ENCODE measurements at regions not wholly inside any gene's neighbourhood (a gene's known extent, or its start where the extent isn't known, plus 50 kb on each side); places are given as distances from the start of the nearest gene placed in this dataset.
"Not testable (repeated sequence)": the region's sequence is repeated elsewhere in the genome, so short reads cannot be mapped to it uniquely, and the experiment has no call there.

DNA sequence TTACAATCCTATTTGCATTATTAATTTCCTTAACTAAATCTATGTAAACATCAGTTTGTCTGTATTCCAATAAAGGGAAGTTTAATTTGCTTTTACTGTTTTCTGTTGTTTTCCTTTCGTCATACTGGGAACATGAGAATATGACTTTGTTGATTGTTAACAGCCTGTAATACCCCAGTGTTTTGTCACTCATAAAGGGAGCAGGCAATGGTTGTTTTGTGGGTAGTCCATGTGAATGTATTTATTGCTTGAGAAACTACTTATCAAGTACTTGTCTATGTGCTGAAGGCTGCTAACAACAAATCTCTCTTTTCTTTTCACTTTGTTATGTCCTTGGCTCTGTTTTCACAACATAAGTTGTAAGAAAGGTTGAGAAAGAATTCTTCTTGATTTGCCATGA, 1070.2 kb upstream of the ACO1 start:
- Histone ChIP-seq H3K9me3 (ENCODE audit: control insufficient read depth in 3 of 3, low read length in 3 of 3) (no peaks in the 10 kb centered on the region), H3K36me3 (ENCODE audit: control insufficient read depth in 3 of 3, insufficient read depth in 3 of 3, low read length in 3 of 3) (no peaks in the 10 kb centered on the region), H3K27me3 (ENCODE audit: control insufficient read depth in 3 of 3, insufficient read depth in 3 of 3, low read length in 3 of 3) (no peaks in the 10 kb centered on the region), H3K4me1 (ENCODE audit: control insufficient read depth in 3 of 3, insufficient read depth in 3 of 3, low read length in 3 of 3) (no peaks in the 10 kb centered on the region), H3K4me3 (ENCODE audit: low read length in 3 of 3) (no peak overlapping the region), H3K27ac (ENCODE audit: low read depth, low read length) (no peak overlapping the region), H3K9ac (ENCODE audit: low read depth in 1 of 3, low read length in 3 of 3) (no peak overlapping the region)

DNA sequence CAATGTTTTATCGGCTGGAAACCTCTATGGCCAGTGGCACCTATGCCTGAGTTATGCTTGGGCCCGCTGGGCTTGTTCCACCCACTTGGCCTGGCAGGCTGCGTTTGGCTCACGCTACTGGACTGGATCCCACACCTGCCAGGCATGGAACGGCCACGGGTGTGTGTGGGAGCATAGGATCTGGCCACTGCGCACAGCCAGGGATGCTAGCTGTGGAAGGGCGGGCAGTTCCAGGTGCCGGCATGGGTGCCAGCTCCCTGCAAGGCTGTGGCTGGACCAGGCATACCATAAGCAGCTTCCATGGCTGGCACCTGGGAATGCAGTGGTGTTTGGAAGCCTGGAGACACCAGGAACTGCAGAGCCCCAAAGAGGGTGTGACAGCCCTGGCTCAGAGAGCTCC, 1063.9 kb upstream of the ACO1 start:
- Histone ChIP-seq H3K9me3 (ENCODE audit: control insufficient read depth in 3 of 3, low read length in 3 of 3) (no peaks in the 10 kb centered on the region), H3K9ac (ENCODE audit: low read depth in 1 of 3, low read length in 3 of 3) (no peak overlapping the region), H3K27me3 (ENCODE audit: control insufficient read depth in 3 of 3, insufficient read depth in 3 of 3, low read length in 3 of 3) (no peaks in the 10 kb centered on the region), H3K4me3 (ENCODE audit: low read length in 3 of 3) (no peak overlapping the region), H3K4me1 (ENCODE audit: control insufficient read depth in 3 of 3, insufficient read depth in 3 of 3, low read length in 3 of 3) (no peaks in the 10 kb centered on the region), H3K36me3 (ENCODE audit: control insufficient read depth in 3 of 3, insufficient read depth in 3 of 3, low read length in 3 of 3) (no peaks in the 10 kb centered on the region), H3K27ac (ENCODE audit: low read depth, low read length) (no peak overlapping the region)

DNA sequence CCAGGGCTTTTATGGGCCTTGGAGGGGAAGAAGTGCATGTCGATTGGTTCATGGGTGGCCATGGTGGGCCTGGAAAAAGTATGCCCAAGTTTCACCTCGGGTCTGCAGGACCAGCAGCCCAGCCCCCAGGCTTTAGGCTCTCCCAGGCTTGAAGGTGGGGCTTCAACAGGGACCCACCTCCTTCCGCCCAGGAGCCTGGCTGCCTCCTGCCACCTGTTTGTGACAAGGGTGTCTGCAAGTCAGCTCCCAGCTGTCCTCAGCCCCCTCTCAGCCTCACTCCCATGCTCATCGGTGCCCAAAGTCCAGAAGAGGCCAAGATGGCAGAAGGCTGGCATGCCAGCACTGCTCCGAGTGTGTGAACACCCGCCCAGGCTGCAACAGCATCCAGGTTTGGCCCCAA, 1063.2 kb upstream of the ACO1 start:
- Histone ChIP-seq H3K4me1 (ENCODE audit: control insufficient read depth in 3 of 3, insufficient read depth in 3 of 3, low read length in 3 of 3) (no peaks in the 10 kb centered on the region), H3K36me3 (ENCODE audit: control insufficient read depth in 3 of 3, insufficient read depth in 3 of 3, low read length in 3 of 3) (no peaks in the 10 kb centered on the region), H3K9ac (ENCODE audit: low read depth in 1 of 3, low read length in 3 of 3) (no peak overlapping the region), H3K4me3 (ENCODE audit: low read length in 3 of 3) (no peak overlapping the region), H3K27ac (ENCODE audit: low read depth, low read length) (no peak overlapping the region), H3K27me3 (ENCODE audit: control insufficient read depth in 3 of 3, insufficient read depth in 3 of 3, low read length in 3 of 3) (no peaks in the 10 kb centered on the region), H3K9me3 (ENCODE audit: control insufficient read depth in 3 of 3, low read length in 3 of 3) (no peaks in the 10 kb centered on the region)

DNA sequence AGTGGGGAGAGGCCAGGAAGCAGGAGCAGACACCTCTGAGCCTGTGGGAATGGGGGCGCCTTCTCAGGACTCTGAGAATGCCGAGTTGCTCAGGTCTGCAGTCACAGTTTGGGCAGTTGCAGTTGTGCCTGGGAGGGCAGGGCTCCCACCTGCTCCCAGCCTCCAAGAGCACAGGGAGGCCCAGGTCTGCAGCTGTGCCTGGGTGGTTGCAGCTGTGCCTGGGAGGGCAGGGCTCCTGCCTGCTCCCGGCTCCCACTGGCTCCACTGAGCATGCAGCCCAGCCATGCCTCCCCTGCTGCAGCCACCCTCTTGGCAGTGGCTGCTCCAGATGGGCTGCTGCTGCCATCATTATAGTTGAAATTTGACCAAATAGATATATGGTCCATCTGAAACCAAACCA, 1062.8 kb upstream of the ACO1 start:
- no peak overlapping the region for H3K4me3 ChIP-seq (ENCODE audit: low read length in 3 of 3)
- no peaks in the 10 kb centered on the region for H3K27me3 ChIP-seq (ENCODE audit: control insufficient read depth in 3 of 3, insufficient read depth in 3 of 3, low read length in 3 of 3)
- H3K9me3 ChIP-seq (ENCODE audit: control insufficient read depth in 3 of 3, low read length in 3 of 3), result no peaks in the 10 kb centered on the region
- H3K4me1 ChIP-seq (ENCODE audit: control insufficient read depth in 3 of 3, insufficient read depth in 3 of 3, low read length in 3 of 3), result no peaks in the 10 kb centered on the region
- H3K9ac ChIP-seq (ENCODE audit: low read depth in 1 of 3, low read length in 3 of 3), result no peak overlapping the region
- no peak overlapping the region for H3K27ac ChIP-seq (ENCODE audit: low read depth, low read length)
- no peaks in the 10 kb centered on the region for H3K36me3 ChIP-seq (ENCODE audit: control insufficient read depth in 3 of 3, insufficient read depth in 3 of 3, low read length in 3 of 3)

DNA sequence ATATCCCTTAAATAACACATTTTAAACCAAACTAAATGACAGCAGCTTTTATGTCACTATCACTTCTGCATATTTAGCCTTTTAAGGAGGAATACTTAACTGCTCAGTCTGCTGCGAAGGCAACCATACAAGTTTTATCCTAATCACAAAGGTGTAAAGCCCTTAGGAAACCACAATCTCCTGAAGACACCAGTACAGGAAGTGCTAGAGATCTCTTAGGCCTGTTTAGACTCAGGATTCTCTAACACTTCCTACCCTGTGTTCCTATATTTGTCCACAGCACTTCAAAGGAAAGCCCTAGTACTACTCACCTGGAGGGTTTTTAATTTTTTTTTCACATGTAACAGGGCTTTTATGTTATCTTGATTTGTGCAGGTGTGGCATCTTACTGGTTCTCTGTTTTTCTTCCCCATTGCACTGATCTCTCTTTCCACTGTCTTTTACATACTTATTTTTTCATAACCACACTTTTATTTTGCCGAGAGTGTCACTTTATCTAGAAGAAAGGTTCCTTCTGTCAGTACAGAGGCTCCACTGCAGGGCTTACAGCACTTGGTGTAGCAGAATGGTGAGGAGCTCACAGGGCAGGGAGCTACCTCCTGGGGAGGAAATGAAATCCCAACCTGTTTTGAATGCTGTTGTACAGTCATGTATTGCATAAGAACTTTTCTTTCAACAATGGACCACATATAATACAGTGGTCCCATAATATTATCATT, 1060.6 kb upstream of the ACO1 start:
- Histone ChIP-seq H3K27ac (ENCODE audit: low read depth, low read length) (no peak overlapping the region), H3K9ac (ENCODE audit: low read depth in 1 of 3, low read length in 3 of 3) (no peak overlapping the region), H3K4me1 (ENCODE audit: control insufficient read depth in 3 of 3, insufficient read depth in 3 of 3, low read length in 3 of 3) (no peaks in the 10 kb centered on the region), H3K27me3 (ENCODE audit: control insufficient read depth in 3 of 3, insufficient read depth in 3 of 3, low read length in 3 of 3) (no peaks in the 10 kb centered on the region), H3K9me3 (ENCODE audit: control insufficient read depth in 3 of 3, low read length in 3 of 3) (no peaks in the 10 kb centered on the region), H3K36me3 (ENCODE audit: control insufficient read depth in 3 of 3, insufficient read depth in 3 of 3, low read length in 3 of 3) (no peaks in the 10 kb centered on the region), H3K4me3 (ENCODE audit: low read length in 3 of 3) (no peak overlapping the region)

DNA sequence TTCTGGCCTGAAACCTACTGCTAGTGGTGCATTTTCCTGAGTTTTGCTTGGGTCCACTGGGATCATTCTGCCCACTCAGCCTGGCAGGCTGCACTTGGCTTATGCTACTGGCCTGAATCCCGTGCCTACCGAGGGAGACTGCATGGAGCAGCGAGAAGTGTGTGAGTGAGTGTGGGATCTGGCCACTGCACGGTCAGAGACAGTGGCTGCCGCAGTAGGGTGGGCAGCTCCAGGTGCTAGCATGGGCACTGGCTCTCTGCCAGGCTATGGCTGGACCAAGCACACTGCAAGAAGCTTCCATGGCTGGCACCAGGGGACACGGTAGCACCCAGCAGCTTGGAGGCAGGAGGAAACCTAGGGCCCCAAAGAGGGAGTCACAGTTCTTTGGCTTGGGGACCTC, 1058.7 kb upstream of the ACO1 start:
- H3K9me3 ChIP-seq (ENCODE audit: control insufficient read depth in 3 of 3, low read length in 3 of 3), result no peaks in the 10 kb centered on the region
- H3K27me3 ChIP-seq (ENCODE audit: control insufficient read depth in 3 of 3, insufficient read depth in 3 of 3, low read length in 3 of 3), result no peaks in the 10 kb centered on the region
- H3K4me3 ChIP-seq (ENCODE audit: low read length in 3 of 3), result no peak overlapping the region
- no peaks in the 10 kb centered on the region for H3K4me1 ChIP-seq (ENCODE audit: control insufficient read depth in 3 of 3, insufficient read depth in 3 of 3, low read length in 3 of 3)
- no peak overlapping the region for H3K27ac ChIP-seq (ENCODE audit: low read depth, low read length)
- H3K9ac ChIP-seq (ENCODE audit: low read depth in 1 of 3, low read length in 3 of 3), result no peak overlapping the region
- H3K36me3 ChIP-seq (ENCODE audit: control insufficient read depth in 3 of 3, insufficient read depth in 3 of 3, low read length in 3 of 3), result no peaks in the 10 kb centered on the region

DNA sequence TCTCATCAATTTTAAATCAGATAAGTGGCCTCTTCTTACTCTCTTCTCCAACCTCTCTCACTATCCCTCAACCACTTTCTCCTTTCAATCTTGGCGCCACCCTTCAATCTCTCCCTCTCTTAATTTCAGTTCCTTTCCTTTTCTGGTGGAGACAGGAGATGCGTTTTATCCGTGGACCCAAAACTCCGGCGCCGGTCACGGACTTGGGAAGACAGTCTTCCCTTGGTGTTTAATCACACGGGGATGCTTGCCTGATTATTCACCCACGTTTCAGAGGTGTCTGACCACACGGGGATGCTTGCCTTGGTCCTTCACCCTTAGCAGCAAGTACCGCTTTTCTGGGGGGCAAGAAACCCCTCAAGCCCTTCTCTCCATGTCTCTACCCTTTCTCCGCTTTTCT, 1057.6 kb upstream of the ACO1 start:
- not testable (repeated sequence) for H3K4me1 ChIP-seq (ENCODE audit: control insufficient read depth in 3 of 3, insufficient read depth in 3 of 3, low read length in 3 of 3); H3K4me3 ChIP-seq (ENCODE audit: low read length in 3 of 3); H3K9me3 ChIP-seq (ENCODE audit: control insufficient read depth in 3 of 3, low read length in 3 of 3); H3K27ac ChIP-seq (ENCODE audit: low read depth, low read length); H3K36me3 ChIP-seq (ENCODE audit: control insufficient read depth in 3 of 3, insufficient read depth in 3 of 3, low read length in 3 of 3); H3K27me3 ChIP-seq (ENCODE audit: control insufficient read depth in 3 of 3, insufficient read depth in 3 of 3, low read length in 3 of 3); H3K9ac ChIP-seq (ENCODE audit: low read depth in 1 of 3, low read length in 3 of 3)

DNA sequence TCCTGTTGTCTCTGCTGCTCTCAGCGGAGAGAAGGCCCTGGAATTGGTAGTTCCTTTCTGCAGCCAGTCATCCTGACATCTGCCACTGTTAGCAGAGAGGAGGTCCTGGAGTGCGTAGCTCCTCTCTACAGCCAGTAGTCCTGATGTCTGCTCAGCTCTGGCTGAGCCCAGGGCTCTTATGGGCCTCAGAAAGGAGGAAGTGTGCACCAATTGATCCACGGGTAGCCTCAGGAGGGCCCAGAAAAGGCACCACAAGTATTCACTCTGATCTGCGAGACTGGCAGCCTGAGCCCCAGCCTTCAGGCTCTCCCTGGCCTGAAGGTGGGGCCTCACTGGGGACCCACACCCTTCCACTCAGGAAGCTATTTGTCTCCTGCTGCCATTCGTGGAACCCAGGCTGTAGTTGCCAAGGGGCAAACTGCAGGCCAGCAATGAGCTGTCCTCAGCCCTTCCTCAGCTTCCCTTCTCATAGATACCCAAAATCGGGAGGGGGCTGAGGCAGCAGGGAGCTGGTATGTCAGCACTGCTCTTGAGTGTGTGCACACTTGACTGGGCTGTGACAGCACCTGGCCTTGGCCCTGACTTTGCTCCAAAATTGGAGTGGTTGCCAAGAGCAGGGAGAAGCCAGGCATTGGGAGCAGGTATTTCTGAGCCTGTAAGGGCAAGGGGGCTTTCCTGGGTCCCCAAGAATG, 1049.5 kb upstream of the ACO1 start:
- H3K9ac ChIP-seq (ENCODE audit: low read depth in 1 of 3, low read length in 3 of 3), result no peak overlapping the region
- H3K27ac ChIP-seq (ENCODE audit: low read depth, low read length), result no peak overlapping the region
- H3K9me3 ChIP-seq (ENCODE audit: control insufficient read depth in 3 of 3, low read length in 3 of 3), result no peaks in the 10 kb centered on the region
- no peaks in the 10 kb centered on the region for H3K36me3 ChIP-seq (ENCODE audit: control insufficient read depth in 3 of 3, insufficient read depth in 3 of 3, low read length in 3 of 3)
- H3K27me3 ChIP-seq (ENCODE audit: control insufficient read depth in 3 of 3, insufficient read depth in 3 of 3, low read length in 3 of 3), result no peaks in the 10 kb centered on the region
- no peaks in the 10 kb centered on the region for H3K4me1 ChIP-seq (ENCODE audit: control insufficient read depth in 3 of 3, insufficient read depth in 3 of 3, low read length in 3 of 3)
- H3K4me3 ChIP-seq (ENCODE audit: low read length in 3 of 3), result no peak overlapping the region

DNA sequence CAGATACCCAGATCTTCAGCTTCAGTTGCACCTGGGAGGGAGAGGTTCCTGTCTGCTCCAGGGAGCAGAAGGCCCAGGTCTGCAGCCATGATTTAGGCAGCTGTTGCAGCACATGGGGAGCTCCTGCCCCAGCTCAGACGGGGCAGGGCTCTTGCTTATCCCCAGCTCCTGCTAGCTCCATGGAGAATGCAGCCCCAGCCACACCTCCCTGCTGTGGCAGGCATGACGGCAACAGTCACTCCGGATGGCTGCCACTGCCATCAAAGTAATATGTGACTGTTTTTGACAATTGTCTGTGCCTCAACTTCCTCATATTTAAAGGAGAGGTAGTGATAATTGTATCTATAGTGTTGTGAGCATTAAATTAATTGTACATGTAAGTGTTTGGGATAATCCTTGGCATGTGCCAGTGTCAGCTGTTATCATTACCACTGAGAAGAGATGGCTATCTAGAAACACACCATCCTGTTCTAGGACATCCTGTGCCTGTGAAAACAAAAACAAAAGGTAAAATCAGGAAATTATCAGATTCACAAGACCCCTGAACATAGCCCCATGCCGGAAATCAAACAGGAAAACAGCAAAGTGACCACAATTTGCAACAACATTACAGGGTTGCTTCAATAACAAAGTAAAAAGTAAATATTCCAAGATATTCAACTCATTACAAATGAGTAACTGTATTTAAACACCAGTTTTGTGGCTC, 1048.8 kb upstream of the ACO1 start:
- Histone ChIP-seq H3K9me3 (ENCODE audit: control insufficient read depth in 3 of 3, low read length in 3 of 3) (no peaks in the 10 kb centered on the region), H3K4me3 (ENCODE audit: low read length in 3 of 3) (no peak overlapping the region), H3K4me1 (ENCODE audit: control insufficient read depth in 3 of 3, insufficient read depth in 3 of 3, low read length in 3 of 3) (no peaks in the 10 kb centered on the region), H3K27me3 (ENCODE audit: control insufficient read depth in 3 of 3, insufficient read depth in 3 of 3, low read length in 3 of 3) (no peaks in the 10 kb centered on the region), H3K27ac (ENCODE audit: low read depth, low read length) (no peak overlapping the region), H3K36me3 (ENCODE audit: control insufficient read depth in 3 of 3, insufficient read depth in 3 of 3, low read length in 3 of 3) (no peaks in the 10 kb centered on the region), H3K9ac (ENCODE audit: low read depth in 1 of 3, low read length in 3 of 3) (no peak overlapping the region)

DNA sequence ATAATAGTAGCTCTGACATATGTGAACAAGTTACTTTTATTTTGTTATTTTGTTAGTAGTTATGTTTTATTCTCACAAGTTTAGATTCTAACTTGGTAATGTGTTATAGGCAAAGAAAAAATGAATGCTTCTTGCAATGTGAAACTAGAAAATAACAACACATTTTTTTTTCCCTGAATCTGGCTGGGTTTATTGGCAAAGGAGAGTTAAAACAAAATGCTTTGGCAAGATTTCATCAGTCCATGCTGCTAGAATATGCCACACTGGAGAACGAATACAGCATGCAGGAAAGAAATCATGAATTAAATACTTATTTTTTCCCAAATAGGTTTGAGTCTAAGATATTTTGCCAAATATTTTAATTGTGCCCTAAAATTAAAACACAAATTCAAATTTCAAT, 1048.1 kb upstream of the ACO1 start:
- Histone ChIP-seq H3K4me3 (ENCODE audit: low read length in 3 of 3) (no peak overlapping the region), H3K27ac (ENCODE audit: low read depth, low read length) (no peak overlapping the region), H3K36me3 (ENCODE audit: control insufficient read depth in 3 of 3, insufficient read depth in 3 of 3, low read length in 3 of 3) (no peaks in the 10 kb centered on the region), H3K9me3 (ENCODE audit: control insufficient read depth in 3 of 3, low read length in 3 of 3) (no peaks in the 10 kb centered on the region), H3K27me3 (ENCODE audit: control insufficient read depth in 3 of 3, insufficient read depth in 3 of 3, low read length in 3 of 3) (no peaks in the 10 kb centered on the region), H3K9ac (ENCODE audit: low read depth in 1 of 3, low read length in 3 of 3) (no peak overlapping the region), H3K4me1 (ENCODE audit: control insufficient read depth in 3 of 3, insufficient read depth in 3 of 3, low read length in 3 of 3) (no peaks in the 10 kb centered on the region)

Data from skeletal muscle tissue (tissue), 3 donors.